GM23338 (cell line): ENCODE measurements at regions not wholly inside any gene's neighbourhood (a gene's known extent, or its start where the extent isn't known, plus 50 kb on each side); places are given as distances from the start of the nearest gene placed in this dataset.
"Not testable (repeated sequence)": the region's sequence is repeated elsewhere in the genome, so short reads cannot be mapped to it uniquely, and the experiment has no call there.

Experiments
- ATAC-seq: fragments of 200-7000 bp; cut with Tn5 transposase; 3 replicates; pipeline ENCODE4 v1.9.1; 2020
- DNase-seq: peaks from one replicate; pipeline ENCODE4 v3.0.0-alpha.2; 2015; ENCODE audit warnings: low spot score
- H2AFZ ChIP-seq: fragments of 200-600 bp; sonication (generic); 2 replicates; pipeline ENCODE4 v1.8.0; 2016; ENCODE audit warnings: antibody characterized with exemption, mild to moderate bottlenecking, moderate library complexity
- H3F3A ChIP-seq: fragments of 200-600 bp; sonication (generic); replicated peaks from 2 replicates; pipeline ENCODE4 v1.8.0; 2017; ENCODE audit warnings: antibody characterized with exemption, mixed run types, low read depth
- H3K27ac ChIP-seq: fragments of 200-600 bp; sonication (generic); 2 replicates; pipeline ENCODE4 v1.6.1; 2016; ENCODE audit warnings: low read depth
- H3K27me3 ChIP-seq: fragments of 200-600 bp; sonication (generic); 2 replicates; pipeline ENCODE4 v1.8.0; 2016; ENCODE audit warnings: mild to moderate bottlenecking, mixed run types, moderate library complexity; ENCODE audit not compliant: insufficient read depth
- H3K36me3 ChIP-seq: fragments of 200-600 bp; sonication (generic); 2 replicates; pipeline ENCODE4 v1.8.0; 2016; ENCODE audit warnings: mild to moderate bottlenecking; ENCODE audit not compliant: insufficient read depth
- H3K4me1 ChIP-seq: fragments of 200-600 bp; sonication (generic); 2 replicates; pipeline ENCODE4 v1.8.0; 2016; ENCODE audit warnings: mild to moderate bottlenecking, moderate library complexity; ENCODE audit not compliant: insufficient read depth
- H3K4me2 ChIP-seq: fragments of 200-600 bp; sonication (generic); 2 replicates; pipeline ENCODE4 v1.7.1; 2017; ENCODE audit warnings: mixed run types
- H3K4me3 ChIP-seq: fragments of 200-600 bp; sonication (generic); 2 replicates; pipeline ENCODE4 v1.6.1; 2016; ENCODE audit warnings: mixed run types
- H3K79me2 ChIP-seq: fragments of 200-600 bp; sonication (generic); replicated peaks from 2 replicates; pipeline ENCODE4 v1.8.0; 2017; ENCODE audit warnings: mild to moderate bottlenecking; ENCODE audit not compliant: insufficient read depth
- H3K9me2 ChIP-seq: fragments of 200-600 bp; sonication (generic); 2 replicates; pipeline ENCODE4 v1.8.0; 2017; ENCODE audit not compliant: insufficient read depth
- H4K20me1 ChIP-seq: fragments of 200-600 bp; sonication (generic); replicated peaks from 2 replicates; pipeline ENCODE4 v1.8.0; 2017; ENCODE audit warnings: mild to moderate bottlenecking; ENCODE audit not compliant: insufficient read depth
- H3K27ac Mint-ChIP-seq: 2 replicates; pipeline ENCODE4 v1.8.0; 2020; ENCODE audit warnings: inconsistent platforms, mild to moderate bottlenecking, moderate library complexity, mixed read lengths
- H3K27me3 Mint-ChIP-seq: 3 replicates; pipeline ENCODE4 v1.8.0; 2022; ENCODE audit warnings: low read depth, mild to moderate bottlenecking, moderate library complexity, mixed read lengths, inconsistent platforms; ENCODE audit not compliant: insufficient read depth, poor library complexity
- H3K36me3 Mint-ChIP-seq: 3 replicates; pipeline ENCODE4 v1.8.0; 2021; ENCODE audit warnings: low read depth, mild to moderate bottlenecking, inconsistent platforms, moderate library complexity, mixed read lengths
- H3K4me1 Mint-ChIP-seq: 3 replicates; pipeline ENCODE4 v1.8.0; 2020; ENCODE audit warnings: mild to moderate bottlenecking, inconsistent platforms, mixed read lengths
- H3K4me3 Mint-ChIP-seq: 3 replicates; pipeline ENCODE4 v1.8.0; 2021; ENCODE audit warnings: moderate library complexity, mild to moderate bottlenecking, inconsistent platforms, mixed read lengths
- H3K9me3 Mint-ChIP-seq: 3 replicates; pipeline ENCODE4 v1.8.0; 2020; ENCODE audit warnings: moderate library complexity, mild to moderate bottlenecking, inconsistent platforms, mixed read lengths
- TF ChIP-seq, protein P1 (sequence below), 2 experiments: fragments of 200-600 bp in 1 of 2; sonication (generic) in 1 of 2; conservative IDR thresholded peaks; 2 replicates each; pipeline versions ENCODE4 v1.5.1 to v1.6.1; 2016 to 2017; ENCODE audit warnings: antibody characterized with exemption in 2 of 2, low read depth in 2 of 2, mild to moderate bottlenecking in 2 of 2, moderate library complexity in 1 of 2

GRCh38 chr7:76809856-76810255 is 182.8 kb upstream of the POMZP3 start:
- H3K27ac ChIP-seq, H3K36me3 ChIP-seq, H3K4me2 ChIP-seq, H3K36me3 Mint-ChIP-seq, H3K79me2 ChIP-seq, H3K9me2 ChIP-seq, H3K9me3 Mint-ChIP-seq, H3K27me3 ChIP-seq, ATAC-seq, H3K27ac Mint-ChIP-seq, H2AFZ ChIP-seq, H3K4me1 ChIP-seq, H3K4me3 Mint-ChIP-seq, H3K4me1 Mint-ChIP-seq, H3K27me3 Mint-ChIP-seq, H3F3A ChIP-seq, DNase-seq, H4K20me1 ChIP-seq, H3K4me3 ChIP-seq: not testable (repeated sequence)

DNA sequence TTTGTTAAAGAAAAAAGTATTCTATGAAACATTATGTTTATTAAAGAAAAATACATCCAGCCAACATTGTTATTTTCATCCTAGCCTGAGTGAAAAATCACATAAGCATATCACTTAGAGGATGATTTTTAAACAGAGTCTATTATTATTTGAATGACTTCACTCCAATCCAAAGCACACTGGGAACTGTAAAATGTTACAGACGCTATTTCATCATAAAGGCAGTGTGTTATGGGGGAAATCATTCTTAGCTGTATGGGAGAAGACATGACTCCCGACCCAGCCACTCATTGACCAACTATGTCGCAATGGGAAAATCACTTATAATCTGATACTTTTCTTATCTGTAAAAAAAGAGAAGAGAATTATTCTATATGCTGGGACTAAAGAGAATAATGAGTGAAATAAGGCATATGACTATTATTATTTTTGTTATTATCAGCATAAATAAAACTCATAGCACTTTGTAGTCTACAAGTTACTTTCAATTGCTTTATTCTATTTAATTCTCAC is 180.6 kb upstream of the POMZP3 start:
- DNase-seq, H3K9me3 Mint-ChIP-seq, H3K36me3 Mint-ChIP-seq, H3K4me3 Mint-ChIP-seq, H3K4me3 ChIP-seq, H3K27me3 ChIP-seq, H3F3A ChIP-seq, H3K4me1 ChIP-seq, H3K9me2 ChIP-seq, H3K36me3 ChIP-seq, H3K27ac Mint-ChIP-seq, H3K27me3 Mint-ChIP-seq, H3K79me2 ChIP-seq, H2AFZ ChIP-seq, H3K4me1 Mint-ChIP-seq, H3K4me2 ChIP-seq, ATAC-seq, H4K20me1 ChIP-seq, H3K27ac ChIP-seq: not testable (repeated sequence)

DNA sequence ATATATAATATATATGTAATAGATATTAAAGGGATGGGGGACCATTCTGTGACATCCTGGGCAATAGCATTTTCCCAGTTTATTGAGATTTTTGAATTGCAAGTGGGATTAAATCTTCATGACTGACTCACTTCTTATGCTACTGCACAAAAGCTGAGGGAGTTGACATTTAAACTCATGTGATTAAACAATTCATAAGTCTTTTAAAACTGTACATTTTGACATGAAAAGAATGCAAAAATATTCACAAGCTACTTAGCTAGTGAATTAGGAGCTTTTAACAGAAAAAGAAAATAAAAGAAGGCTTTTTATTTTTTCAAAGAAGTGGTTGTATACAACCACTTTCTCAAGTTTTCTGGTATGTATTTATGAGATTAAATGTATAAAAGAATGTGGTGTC is 179.4 kb upstream of the POMZP3 start:
- not testable (repeated sequence) for H2AFZ ChIP-seq, H3K27ac Mint-ChIP-seq, H3K27me3 Mint-ChIP-seq, H3K4me3 Mint-ChIP-seq, H3K4me2 ChIP-seq, H3F3A ChIP-seq, H3K36me3 Mint-ChIP-seq, H3K36me3 ChIP-seq, H3K4me1 ChIP-seq, H3K9me2 ChIP-seq, ATAC-seq, H3K27me3 ChIP-seq, H3K27ac ChIP-seq, H3K4me1 Mint-ChIP-seq, DNase-seq, H4K20me1 ChIP-seq, H3K79me2 ChIP-seq, H3K9me3 Mint-ChIP-seq, H3K4me3 ChIP-seq

DNA sequence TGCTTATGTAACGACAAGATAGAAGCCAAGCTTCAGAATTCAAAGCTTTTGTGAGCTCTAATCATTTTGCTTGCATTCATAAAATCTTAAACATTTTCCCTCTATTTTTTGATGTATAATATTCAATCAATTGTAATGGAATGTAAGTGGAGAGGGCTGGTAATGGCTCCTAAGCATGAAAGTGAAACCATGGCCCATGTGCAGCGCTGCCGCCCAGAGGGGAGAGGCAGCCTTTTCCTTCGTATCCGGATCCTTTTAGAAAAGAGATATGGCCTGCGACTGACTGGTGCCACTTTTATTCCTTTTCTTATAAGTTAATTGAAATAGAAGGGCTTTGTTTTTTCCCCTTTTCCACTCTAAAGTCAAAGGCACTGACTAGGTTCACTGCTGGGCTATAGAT is 178.9 kb upstream of the POMZP3 start:
- not testable (repeated sequence) for H3F3A ChIP-seq, H3K4me1 ChIP-seq, H3K4me3 Mint-ChIP-seq, H2AFZ ChIP-seq, H3K9me3 Mint-ChIP-seq, H3K4me2 ChIP-seq, H3K27me3 Mint-ChIP-seq, H4K20me1 ChIP-seq, H3K27me3 ChIP-seq, H3K36me3 Mint-ChIP-seq, H3K79me2 ChIP-seq, H3K36me3 ChIP-seq, H3K9me2 ChIP-seq, H3K4me1 Mint-ChIP-seq, H3K27ac Mint-ChIP-seq, H3K27ac ChIP-seq, H3K4me3 ChIP-seq
- DNase-seq (peak; percentile 5), ATAC-seq (peak; percentile 77)
- TF ChIP-seq, protein P1, sequence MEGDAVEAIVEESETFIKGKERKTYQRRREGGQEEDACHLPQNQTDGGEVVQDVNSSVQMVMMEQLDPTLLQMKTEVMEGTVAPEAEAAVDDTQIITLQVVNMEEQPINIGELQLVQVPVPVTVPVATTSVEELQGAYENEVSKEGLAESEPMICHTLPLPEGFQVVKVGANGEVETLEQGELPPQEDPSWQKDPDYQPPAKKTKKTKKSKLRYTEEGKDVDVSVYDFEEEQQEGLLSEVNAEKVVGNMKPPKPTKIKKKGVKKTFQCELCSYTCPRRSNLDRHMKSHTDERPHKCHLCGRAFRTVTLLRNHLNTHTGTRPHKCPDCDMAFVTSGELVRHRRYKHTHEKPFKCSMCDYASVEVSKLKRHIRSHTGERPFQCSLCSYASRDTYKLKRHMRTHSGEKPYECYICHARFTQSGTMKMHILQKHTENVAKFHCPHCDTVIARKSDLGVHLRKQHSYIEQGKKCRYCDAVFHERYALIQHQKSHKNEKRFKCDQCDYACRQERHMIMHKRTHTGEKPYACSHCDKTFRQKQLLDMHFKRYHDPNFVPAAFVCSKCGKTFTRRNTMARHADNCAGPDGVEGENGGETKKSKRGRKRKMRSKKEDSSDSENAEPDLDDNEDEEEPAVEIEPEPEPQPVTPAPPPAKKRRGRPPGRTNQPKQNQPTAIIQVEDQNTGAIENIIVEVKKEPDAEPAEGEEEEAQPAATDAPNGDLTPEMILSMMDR (conservative IDR thresholded peaks at IDR 0.05; ENCODE audit: low read depth in 2 of 2), result peak; percentile 34 to 43; a peak in 3 of 4 replicates

GRCh38 chr7:76805262-76805661 is 178.2 kb upstream of the POMZP3 start:
- H3K4me1 Mint-ChIP-seq, ATAC-seq: not testable (repeated sequence)

GRCh38 chr7:76797639-76798038 is 170.6 kb upstream of the POMZP3 start:
- H3K4me2 ChIP-seq, H2AFZ ChIP-seq, H3K27ac ChIP-seq, H3F3A ChIP-seq, H3K27ac Mint-ChIP-seq, H3K4me1 Mint-ChIP-seq, H3K9me2 ChIP-seq, H3K36me3 ChIP-seq, H3K4me1 ChIP-seq, H3K36me3 Mint-ChIP-seq, H3K79me2 ChIP-seq, H3K27me3 Mint-ChIP-seq, H3K27me3 ChIP-seq, H3K4me3 ChIP-seq, H4K20me1 ChIP-seq, ATAC-seq, H3K4me3 Mint-ChIP-seq, H3K9me3 Mint-ChIP-seq, DNase-seq: not testable (repeated sequence)

More at GRCh38 chr7:76805262-76805661, 178.2 kb upstream of the POMZP3 start:
- not testable (repeated sequence) for H2AFZ ChIP-seq, H3K9me2 ChIP-seq, H3K36me3 Mint-ChIP-seq, H3K4me3 ChIP-seq, H3F3A ChIP-seq, H3K27ac Mint-ChIP-seq, H3K27me3 ChIP-seq, H4K20me1 ChIP-seq, DNase-seq, H3K36me3 ChIP-seq, H3K9me3 Mint-ChIP-seq, H3K4me1 ChIP-seq, H3K27me3 Mint-ChIP-seq, H3K4me3 Mint-ChIP-seq, H3K27ac ChIP-seq, H3K4me2 ChIP-seq, H3K79me2 ChIP-seq
